Psoas muscle (tissue), 7 donors: ENCODE measurements at regions not wholly inside any gene's neighbourhood (a gene's known extent, or its start where the extent isn't known, plus 50 kb on each side); places are given as distances from the start of the nearest gene placed in this dataset.

Source experiments
- ATAC-seq, 4 donors: fragments of 200-7000 bp; cut with Tn5 transposase; one replicate each; pipeline ENCODE4 v1.9.1; 2020; ENCODE audit warnings: moderate library complexity in 3 of 4, mild to moderate bottlenecking in 2 of 4
- DNase-seq, 2 donors: peaks; one replicate each; pipeline ENCODE4 v3.0.0-alpha.2; 2020
- H3K27ac ChIP-seq: fragments of 200-600 bp; one replicate; pipeline ENCODE4 v1.8.0; 2022
- H3K27me3 ChIP-seq, 3 donors: fragments of 200-600 bp in 1 of 3; one replicate each; pipeline versions ENCODE4 v1.6.1 to v1.8.0; 2013 to 2022; ENCODE audit warnings: low read length in 2 of 3, mild to moderate bottlenecking in 2 of 3, moderate library complexity in 1 of 3; ENCODE audit not compliant: insufficient read depth in 3 of 3
- H3K36me3 ChIP-seq, 2 donors: fragments of 200-600 bp in 1 of 2; one replicate each; pipeline versions ENCODE4 v1.6.1 to v1.8.0; 2013 to 2022; ENCODE audit warnings: low read depth in 1 of 2, mild to moderate bottlenecking in 1 of 2, moderate library complexity in 1 of 2; ENCODE audit not compliant: insufficient read depth in 1 of 2
- H3K4me1 ChIP-seq: fragments of 200-600 bp; one replicate; pipeline ENCODE4 v1.8.0; 2022
- H3K4me3 ChIP-seq: fragments of 200-600 bp; one replicate; pipeline ENCODE4 v1.8.0; 2022; ENCODE audit warnings: mild to moderate bottlenecking
- H3K9me3 ChIP-seq: fragments of 200-600 bp; one replicate; pipeline ENCODE4 v1.8.0; 2022
- CTCF ChIP-seq: fragments of 200-600 bp; IDR thresholded peaks from one replicate; pipeline ENCODE4 v1.8.0; 2022; ENCODE audit warnings: antibody characterized with exemption
- WGBS, 3 donors: extraction: QIAGEN DNeasy Blood & Tissue Kit; methylation state at CpG; one replicate each; pipeline versions ENCODE4 v1.1.6 to v1.1.7; 2013; 5-methylcytosine and 5-hydroxymethylcytosine counted together
- intact Hi-C, 2 donors: fragments of 100-400 bp; cut with DNase I; formaldehyde crosslinking; loops; one replicate each; pipeline versions ENCODE4 v1.11.0 to v1.14.2; 2022
- donor health status: healthy with polysubstance abuse.
- donor health status: DM: no; HTN: no; CAD: no; lungs with moderate emphysema.
- donor health status: Bipolar disorder and iron deficiency.
- donor health status: healthy.
- donor health status: DM: yes; HTN: yes; CAD: no.
- donor health status: DM: no; HTN: no; CAD: no.
- donor health status: DM: yes; HTN: yes; CAD: no.

- DNase-seq: no peak
- Histone ChIP-seq H3K9me3 (no peaks in the 10 kb centered on the region), H3K27me3 (no peaks in the 10 kb centered on the region), H3K36me3 (no peaks in the 10 kb centered on the region), H3K4me3 (no peak overlapping the region), H3K4me1 (no peaks in the 10 kb centered on the region), H3K27ac (no peak overlapping the region)
- ATAC-seq: no peak
- WGBS, 3 donors: 90 to 94% (median 94%) methylated on average over 3 of the region's 3 CpGs
- TF ChIP-seq CTCF: no peak
- intact Hi-C loops: no loop called here
These were observed 113.1 kb upstream of the SEMA3C start for GRCh38 chr7:81031996-81032395.

- no peak for ATAC-seq
These were observed 112.4 kb upstream of the SEMA3C start for GRCh38 chr7:81031243-81031642.

GRCh38 chr7:81030472-81030871 lies 111.6 kb upstream of the SEMA3C start:
- no peak for ATAC-seq
- H3K27me3 ChIP-seq: no peaks in the 10 kb centered on the region
- no peak overlapping the region for H3K4me3 ChIP-seq
- no peak for TF ChIP-seq CTCF
- WGBS, 3 donors: 49 to 75% (median 62%) methylated on average over 3 of the region's 3 CpGs
- H3K4me1 ChIP-seq: no peaks in the 10 kb centered on the region
- no peak for DNase-seq
- no peaks in the 10 kb centered on the region for H3K36me3 ChIP-seq
- H3K9me3 ChIP-seq: no peaks in the 10 kb centered on the region
- intact Hi-C loops: no loop called here
- H3K27ac ChIP-seq: no peak overlapping the region

More at GRCh38 chr7:81031243-81031642, 112.4 kb upstream of the SEMA3C start:
- Histone ChIP-seq H3K9me3 (no peaks in the 10 kb centered on the region), H3K36me3 (no peaks in the 10 kb centered on the region), H3K27ac (no peak overlapping the region), H3K4me1 (no peaks in the 10 kb centered on the region), H3K4me3 (no peak overlapping the region), H3K27me3 (no peaks in the 10 kb centered on the region)
- 75 to 86% (median 76%) methylated on average over 2 of the region's 2 CpGs for WGBS, 3 donors
- DNase-seq: no peak
- no peak for TF ChIP-seq CTCF
- intact Hi-C loops: no loop called here

- intact Hi-C loops: no loop called here
- no peaks in the 10 kb centered on the region for H3K27me3 ChIP-seq
- ATAC-seq (peak in 1 of 4 donors; percentile 57), DNase-seq (no peak)
- TF ChIP-seq CTCF: no peak
- 18 to 29% (median 28%) methylated on average over 3 of the region's 3 CpGs for WGBS, 3 donors
- no peaks in the 10 kb centered on the region for H3K9me3 ChIP-seq
- H3K4me1 ChIP-seq: no peaks in the 10 kb centered on the region
- H3K36me3 ChIP-seq: no peaks in the 10 kb centered on the region
- no peak overlapping the region for H3K4me3 ChIP-seq
- no peak overlapping the region for H3K27ac ChIP-seq
These were observed 110.7 kb upstream of the SEMA3C start for GRCh38 chr7:81029511-81029910.

- no peaks in the 10 kb centered on the region for H3K4me1 ChIP-seq
- no peaks in the 10 kb centered on the region for H3K27me3 ChIP-seq
- no peak for ATAC-seq
- no peak overlapping the region for H3K27ac ChIP-seq
- WGBS, 3 donors: 75 to 81% (median 77%) methylated on average over 2 of the region's 2 CpGs
- DNase-seq: no peak
- no peaks in the 10 kb centered on the region for H3K9me3 ChIP-seq
- intact Hi-C loops: no loop called here
- no peak overlapping the region for H3K4me3 ChIP-seq
- H3K36me3 ChIP-seq: no peaks in the 10 kb centered on the region
- no peak for TF ChIP-seq CTCF
These were observed 106.5 kb upstream of the SEMA3C start for GRCh38 chr7:81025360-81025759.
